ENCODE measurements at regions not wholly inside any gene's neighbourhood (a gene's known extent, or its start where the extent isn't known, plus 50 kb on each side); places are given as distances from the start of the nearest gene placed in this dataset.

GRCh38 chr13:110826861-110827672 lies 87.8 kb downstream of the ANKRD10 start:
- no peaks in the 10 kb centered on the region for H4K20me1 ChIP-seq (ENCODE audit: control insufficient read depth, extremely low read depth, insufficient read depth, low read length)
- H3K79me2 ChIP-seq (ENCODE audit: control insufficient read depth, insufficient read depth, low read length): no peaks in the 10 kb centered on the region
- H3K4me2 ChIP-seq (ENCODE audit: extremely low read depth, insufficient read depth, low read length): no peak overlapping the region
- H3K9me3 ChIP-seq (ENCODE audit: control insufficient read depth, insufficient read depth, low read depth, low read length): no peaks in the 10 kb centered on the region
- TF ChIP-seq CTCF (conservative IDR thresholded peaks at IDR 0.05 in 1 of 2, IDR thresholded peaks at IDR 0.05 in 1 of 2; ENCODE audit: low read depth in 1 of 2, low read length in 2 of 2) (no peak), EZH2 (IDR thresholded peaks at IDR 0.05; ENCODE audit: low read length, missing control alignments) (no peak)
- H3K9ac ChIP-seq (ENCODE audit: insufficient read depth, low read length): no peak overlapping the region
- H3K4me3 ChIP-seq (replicated peaks in 1 of 4; ENCODE audit: control extremely low read depth in 1 of 4, insufficient read depth in 1 of 4, low read depth in 3 of 4, low read length in 4 of 4): no peak overlapping the region
- no peaks in the 10 kb centered on the region for H3K27me3 ChIP-seq (ENCODE audit: control insufficient read depth, insufficient read depth, low read length)
- H3K36me3 ChIP-seq (ENCODE audit: control insufficient read depth, insufficient read depth, low read length): no peaks in the 10 kb centered on the region
- no peak overlapping the region for H2AFZ ChIP-seq (ENCODE audit: low read length)
- H3K4me1 ChIP-seq (ENCODE audit: control insufficient read depth, extremely low read depth, insufficient read depth, low read length): no peaks in the 10 kb centered on the region
- H3K27ac ChIP-seq (ENCODE audit: insufficient read depth, low read length): no peak overlapping the region
- DNase-seq (ENCODE audit: low read depth in 2 of 2): no peak

All from fibroblast of lung (primary cell).